T1000 (cell line): ENCODE measurements at regions not wholly inside any gene's neighbourhood (a gene's known extent, or its start where the extent isn't known, plus 50 kb on each side); places are given as distances from the start of the nearest gene placed in this dataset.

ENCODE experiments used
- DNase-seq: peaks from one replicate; lab custom pipeline; 2025; ENCODE audit warnings: mixed read lengths; lab: John Stamatoyannopoulos, UW

DNA sequence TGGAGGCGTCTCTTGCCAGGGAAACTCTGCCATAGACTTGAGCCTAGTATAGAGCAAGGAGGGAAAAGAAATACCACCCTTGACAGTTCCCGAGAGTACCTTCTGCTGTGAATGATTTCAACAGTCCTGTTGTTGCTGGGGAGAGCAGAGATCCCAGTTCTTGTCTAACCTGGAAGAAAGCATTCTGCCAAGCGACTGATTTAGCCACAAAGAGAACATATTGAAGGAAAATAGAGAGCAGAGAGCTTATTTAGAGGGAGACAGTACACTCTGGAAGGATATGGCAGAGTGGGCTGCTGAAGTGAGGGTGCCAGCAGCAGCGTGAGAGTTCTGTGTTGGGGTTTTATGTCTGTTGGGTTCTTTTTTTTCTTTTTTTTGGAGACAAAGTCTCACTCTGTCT is 966.9 kb upstream of the TMEM132C start:
- no peak for DNase-seq

DNA sequence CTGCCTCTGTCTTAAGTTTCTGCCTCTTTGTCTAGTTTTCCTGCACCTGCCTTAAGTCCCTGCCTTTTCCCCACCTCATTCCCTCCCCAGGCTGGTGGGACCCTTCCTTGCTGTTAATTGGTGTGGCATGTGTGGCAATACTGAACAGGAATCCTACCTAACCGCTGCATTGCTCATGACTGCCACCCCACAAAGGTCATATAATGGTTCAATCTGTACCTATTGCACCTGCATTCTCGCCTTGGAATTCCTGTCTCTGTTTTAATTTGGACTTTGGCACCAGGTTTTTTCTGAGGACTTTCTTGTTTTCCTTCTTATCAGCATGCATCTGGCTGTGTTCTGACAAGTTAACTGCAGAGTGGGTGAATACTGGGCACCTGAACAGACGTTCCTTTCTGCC is 966.2 kb upstream of the TMEM132C start:
- DNase-seq: no peak

DNA sequence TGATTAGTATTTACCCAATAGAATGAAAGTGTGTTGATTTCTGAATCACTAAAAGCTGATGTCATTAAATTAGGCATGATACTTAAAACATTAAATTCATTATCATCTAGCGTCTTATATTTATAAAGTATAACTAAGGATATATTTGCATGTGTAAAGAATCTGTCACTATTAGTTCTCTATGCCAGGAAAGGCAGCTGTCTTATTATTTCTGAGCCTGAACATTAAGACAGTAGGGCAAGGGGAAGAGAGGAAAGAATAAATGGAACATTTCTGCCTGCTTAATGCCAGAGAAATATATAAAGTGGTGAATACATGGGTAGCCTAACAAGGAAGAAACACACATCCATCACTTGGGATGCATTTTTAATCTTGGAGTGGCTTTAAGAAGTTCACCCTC is 965.1 kb upstream of the TMEM132C start:
- DNase-seq: no peak

DNA sequence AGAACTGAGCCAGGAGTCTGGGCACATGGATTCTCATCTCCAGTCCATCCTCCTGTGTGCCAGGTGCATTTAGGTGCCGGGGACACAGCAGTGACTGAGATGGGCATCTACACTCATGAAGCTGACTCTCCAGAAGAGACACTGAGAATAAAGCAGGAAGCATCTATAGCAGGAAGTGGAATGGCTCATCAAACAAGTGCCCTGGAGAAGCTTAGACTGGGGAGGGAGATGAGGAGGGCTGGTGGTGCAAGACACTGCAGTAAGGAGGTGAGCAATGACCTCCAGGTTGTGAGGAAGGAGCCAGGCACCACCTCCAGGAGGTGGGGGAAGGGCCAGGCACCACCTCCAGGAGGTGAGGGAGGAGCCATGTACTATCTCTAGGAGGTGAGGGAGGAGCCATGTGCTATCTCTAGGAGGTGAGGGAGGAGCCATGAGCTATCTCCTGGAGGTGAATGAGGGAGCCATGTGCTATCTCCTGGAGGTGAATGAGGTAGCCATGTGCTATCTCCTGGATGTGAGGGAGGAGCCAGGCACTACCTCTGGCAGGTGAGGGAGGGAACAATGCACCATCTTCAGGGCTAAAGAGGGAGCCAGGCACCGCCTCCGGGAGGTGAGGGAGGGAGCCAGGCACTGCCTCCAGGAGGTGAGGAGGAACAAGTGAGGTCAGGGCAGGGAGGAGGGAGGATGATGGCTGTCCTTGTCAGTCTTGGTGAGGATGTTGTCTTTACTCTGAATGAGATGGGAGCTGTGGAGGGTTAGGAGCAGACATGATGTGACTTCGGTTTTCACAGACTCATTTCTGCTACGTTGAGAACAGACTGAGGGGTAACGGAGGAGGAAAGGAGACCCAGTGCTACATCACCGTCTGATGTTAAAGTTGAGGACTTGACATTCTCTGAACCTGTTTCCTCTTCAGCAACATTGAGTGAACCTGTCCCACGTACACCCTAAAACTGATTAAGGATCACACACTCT is 961.9 kb upstream of the TMEM132C start:
- DNase-seq: no peak

DNA sequence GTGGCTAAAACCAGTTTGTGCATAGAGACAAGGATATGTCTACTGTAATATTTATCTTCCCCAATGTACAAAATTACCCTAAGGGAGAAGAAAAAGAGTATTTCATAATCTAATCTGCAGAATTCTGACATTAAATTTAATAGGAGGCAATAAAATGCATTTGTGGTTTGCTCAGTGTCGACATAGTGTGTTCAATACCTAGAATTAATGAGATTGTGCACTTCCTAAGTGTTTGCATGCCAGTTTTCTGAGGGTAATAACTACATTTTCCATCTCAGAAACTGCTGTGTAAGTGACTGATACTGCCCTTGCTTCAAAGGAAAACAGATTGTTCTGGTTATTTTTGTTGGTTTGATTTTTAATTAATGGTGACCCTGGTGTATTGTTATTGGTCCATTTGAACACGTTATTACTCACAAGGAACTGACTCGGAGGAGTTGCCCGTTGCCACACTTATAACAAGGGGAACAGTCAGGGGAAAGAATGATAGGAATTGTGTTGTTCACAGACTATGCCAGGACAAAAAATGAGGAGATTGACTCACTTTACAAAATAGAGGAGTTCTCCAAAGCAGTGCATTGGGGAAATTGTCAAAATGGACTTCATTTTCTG is 960.3 kb upstream of the TMEM132C start:
- no peak for DNase-seq

DNA sequence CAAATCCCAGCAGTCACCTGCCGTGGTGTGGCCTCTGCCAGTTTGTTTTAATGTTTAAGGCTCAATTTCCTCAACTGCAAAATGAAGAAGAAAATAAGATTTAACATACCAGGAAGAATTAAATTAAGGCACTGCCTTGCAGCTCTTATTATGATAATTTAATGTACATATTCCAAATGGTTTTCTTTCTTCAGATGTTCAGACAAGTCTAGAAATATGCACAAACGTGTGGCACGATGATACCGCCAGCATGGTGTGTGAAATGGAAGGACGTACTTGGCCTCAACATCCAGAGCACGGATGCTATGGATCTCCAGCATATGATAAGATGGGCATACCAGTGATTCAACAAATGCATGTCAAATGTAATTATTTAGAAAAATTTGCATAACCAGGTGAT is 959.4 kb upstream of the TMEM132C start:
- no peak for DNase-seq

DNA sequence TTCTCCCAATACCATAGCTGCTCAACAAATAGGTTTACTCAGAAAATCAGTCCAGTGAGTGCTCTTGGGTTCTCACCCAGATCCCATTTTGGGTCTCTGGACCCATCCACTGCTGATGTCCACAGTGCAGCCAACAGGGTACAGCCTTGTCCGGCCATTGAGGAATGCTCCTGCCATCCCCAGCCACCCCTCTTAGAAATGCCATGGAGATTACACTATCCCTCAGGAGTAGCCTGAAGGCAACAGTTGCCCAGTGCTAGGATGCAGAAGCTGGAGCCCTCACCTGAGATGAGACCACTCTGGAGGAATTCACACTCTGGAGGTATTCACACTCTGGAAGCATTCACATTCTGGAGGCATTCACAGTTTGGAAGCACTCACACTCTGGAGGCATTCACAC is 958.8 kb upstream of the TMEM132C start:
- DNase-seq: no peak

DNA sequence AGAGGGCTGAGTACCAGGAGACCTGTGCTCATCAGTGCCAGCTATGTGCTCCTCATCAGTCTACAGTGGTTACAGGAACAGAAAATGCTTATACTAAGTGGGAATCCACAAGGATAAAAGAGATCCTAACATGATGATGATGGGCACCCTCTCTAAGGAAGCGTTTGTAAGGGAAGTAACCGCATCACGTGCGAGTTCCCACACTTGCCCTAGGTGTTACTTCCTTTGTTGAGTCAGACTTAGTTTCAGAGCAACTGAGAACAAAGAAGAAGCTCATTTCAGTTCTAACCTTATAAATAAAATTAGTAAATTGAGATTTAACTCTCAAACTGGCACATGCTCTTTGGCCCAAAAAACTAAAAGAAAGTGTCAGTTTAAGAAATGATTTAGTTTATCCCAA is 956.4 kb upstream of the TMEM132C start:
- DNase-seq: no peak

DNA sequence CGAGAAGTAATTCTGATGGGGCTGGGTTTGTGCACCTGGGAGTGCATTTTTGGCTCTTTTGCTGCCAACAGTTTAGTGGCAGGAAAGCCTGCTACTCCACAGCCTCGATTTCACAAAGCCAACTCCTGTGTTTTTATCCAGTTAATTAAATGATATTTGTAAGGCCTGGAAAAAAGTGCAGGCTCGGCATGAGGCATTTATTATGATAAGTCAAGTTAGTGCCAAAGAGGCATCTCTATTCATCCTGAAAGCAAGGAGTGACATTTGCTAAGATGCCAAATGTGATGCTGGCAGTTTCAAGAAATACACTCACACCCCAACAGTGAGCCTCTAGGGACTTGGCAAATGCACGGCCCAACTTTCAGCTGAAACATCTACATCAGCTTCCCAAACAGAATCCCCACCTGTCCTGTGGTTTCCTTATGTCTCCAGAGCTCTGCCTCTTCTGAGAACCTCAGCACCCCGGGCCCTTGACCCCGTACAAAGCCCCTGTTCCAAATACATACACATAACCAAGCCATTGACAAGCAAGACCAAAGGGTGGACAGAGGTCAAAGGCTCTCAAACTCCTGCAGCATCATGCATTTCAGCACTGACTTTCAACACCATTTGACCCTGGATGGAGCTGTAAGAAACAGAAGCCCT is 955.1 kb upstream of the TMEM132C start:
- no peak for DNase-seq

DNA sequence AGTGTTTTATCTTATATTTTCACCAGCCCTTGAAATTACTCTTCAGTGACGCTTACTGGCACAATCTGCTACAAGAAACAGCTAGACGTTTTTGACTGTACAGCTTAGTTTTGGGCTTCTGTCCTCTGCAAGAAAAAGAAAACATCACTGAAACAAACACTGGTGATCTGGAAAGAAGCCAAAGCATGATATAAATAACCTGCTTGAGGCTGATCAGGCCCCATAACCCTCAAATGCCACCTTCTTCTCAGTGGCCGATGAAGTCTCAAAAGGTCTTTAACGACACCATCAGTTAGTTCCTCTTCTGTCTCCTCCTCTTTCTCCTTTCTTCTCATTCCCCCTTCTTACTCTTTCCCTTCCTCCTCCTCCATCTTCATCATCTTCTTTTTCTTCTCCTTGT is 942.3 kb upstream of the TMEM132C start:
- no peak for DNase-seq

DNA sequence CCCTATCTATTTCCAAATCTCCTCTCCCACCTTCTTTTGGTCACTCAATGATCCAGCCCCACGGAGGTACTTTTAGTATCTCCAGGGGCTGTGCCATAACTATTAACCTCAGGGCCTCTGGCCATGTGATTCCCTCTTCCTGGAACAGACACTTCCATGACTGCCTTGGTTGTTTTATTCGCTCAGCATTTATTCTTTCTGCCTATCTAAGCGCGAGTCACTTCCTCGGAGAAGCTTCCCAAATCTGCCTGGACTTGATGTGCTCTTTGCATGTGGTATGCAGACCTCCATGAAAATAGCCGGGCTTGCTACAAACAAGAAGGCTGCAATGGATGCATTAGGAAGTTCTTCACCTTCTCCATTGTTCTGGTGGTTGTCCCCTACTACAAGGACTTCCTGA is 939.0 kb upstream of the TMEM132C start:
- no peak for DNase-seq

DNA sequence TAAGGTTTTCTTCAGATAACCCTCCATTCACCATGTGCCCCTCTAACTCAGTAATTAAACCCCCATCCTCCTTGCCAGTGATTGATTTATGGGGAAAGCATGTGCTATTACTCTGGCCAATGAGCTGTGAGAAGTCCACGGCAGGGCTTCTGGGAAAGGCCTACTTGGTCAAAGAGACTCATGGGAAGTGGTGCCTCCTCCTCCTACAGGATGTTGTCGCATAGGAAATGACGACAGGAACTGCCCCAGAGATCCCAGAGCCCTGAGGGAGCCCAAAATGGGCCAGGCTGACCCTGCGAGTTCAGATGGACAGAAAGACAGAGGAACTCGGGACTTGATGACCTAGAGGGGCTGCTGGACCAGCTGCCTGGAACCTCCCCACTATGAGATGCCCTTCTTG is 938.1 kb upstream of the TMEM132C start:
- no peak for DNase-seq

DNA sequence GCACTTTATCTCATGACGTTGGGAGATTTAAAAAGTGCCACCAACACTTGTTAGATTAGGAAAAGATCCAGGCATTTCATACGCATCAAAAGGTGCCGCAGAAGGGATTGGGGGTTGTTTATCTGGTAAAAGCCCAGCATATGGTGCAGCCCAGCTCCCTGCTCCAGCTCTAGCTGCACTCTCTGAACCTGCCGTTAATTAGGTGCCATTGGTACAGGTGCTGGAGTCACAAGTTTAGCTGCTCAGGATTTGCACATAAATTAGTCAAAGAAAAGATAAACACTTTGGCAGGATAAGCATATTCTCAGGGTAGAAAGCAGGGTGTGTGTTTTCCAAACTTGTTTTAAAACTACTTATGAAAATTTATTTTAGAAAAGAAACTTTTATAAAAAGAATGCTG is 932.6 kb upstream of the TMEM132C start:
- DNase-seq: no peak

DNA sequence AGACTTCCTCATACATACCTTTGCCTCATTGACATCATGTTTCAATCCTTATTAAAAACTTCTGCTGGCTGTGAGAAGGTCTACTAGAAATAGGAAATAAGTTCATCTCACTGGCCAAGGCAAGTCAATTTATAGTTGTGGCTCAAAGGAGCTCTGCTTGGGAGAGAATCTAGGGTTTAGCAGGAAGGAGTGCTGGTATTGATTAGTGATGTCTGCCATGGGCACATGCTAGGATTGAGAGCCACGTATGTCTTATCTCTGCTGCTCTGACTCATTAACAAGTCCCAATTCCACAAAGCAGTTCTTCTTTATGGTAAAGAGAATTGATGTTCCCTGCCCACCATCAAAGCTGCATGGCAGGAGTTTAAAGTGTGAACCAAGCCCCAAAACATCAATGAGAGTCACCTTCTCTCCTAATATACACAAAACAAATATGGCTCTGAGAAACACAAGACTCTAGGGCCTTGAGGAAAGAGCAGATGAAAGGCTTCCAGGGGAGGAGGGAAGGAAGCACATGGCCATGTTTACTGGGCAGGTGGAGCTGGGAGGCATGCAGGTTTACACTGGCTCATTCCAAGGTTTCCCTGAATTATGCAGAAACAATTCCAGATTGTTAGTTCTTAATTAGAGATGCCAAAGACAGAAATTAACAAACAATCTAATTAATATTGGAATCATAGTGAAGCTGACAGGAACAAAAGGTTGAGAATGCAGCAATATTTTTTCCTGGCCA is 931.9 kb upstream of the TMEM132C start:
- no peak for DNase-seq

DNA sequence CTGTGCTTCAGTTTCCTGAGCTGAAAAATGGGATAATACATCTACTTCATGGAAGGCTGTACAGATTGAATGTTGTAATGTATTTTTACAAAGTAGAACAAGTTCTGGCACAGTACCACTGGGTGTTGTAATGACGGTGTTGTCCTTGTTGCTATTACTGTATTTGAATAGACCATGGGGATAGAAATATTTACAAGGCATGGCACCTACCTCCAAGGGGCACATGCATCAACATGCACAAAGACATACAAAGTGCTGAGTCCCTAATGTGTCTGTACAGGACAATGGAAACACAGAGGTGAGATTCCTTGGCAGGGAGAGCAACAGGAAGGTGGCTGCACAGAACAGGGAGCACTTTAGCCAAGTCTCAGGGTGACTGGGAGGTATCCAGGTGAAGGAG is 930.6 kb upstream of the TMEM132C start:
- DNase-seq: no peak

DNA sequence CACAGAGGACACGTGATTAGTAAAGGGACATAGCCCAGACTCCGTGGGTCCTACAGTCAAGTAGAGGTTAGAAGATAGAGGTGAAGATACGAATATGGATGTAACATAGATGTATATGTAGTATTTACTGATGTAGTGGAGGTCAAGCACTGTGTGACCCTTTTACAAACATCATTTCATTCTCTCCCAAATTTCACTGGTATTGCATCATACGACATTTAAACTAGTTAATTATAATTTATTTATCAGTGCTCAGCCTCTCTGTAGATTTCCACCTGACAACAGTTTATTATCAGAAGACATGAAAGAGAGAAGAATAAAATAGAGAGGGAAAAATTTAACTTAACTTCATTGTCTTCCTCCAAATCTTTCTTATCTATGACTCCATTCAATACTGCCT is 927.9 kb upstream of the TMEM132C start:
- DNase-seq: no peak

DNA sequence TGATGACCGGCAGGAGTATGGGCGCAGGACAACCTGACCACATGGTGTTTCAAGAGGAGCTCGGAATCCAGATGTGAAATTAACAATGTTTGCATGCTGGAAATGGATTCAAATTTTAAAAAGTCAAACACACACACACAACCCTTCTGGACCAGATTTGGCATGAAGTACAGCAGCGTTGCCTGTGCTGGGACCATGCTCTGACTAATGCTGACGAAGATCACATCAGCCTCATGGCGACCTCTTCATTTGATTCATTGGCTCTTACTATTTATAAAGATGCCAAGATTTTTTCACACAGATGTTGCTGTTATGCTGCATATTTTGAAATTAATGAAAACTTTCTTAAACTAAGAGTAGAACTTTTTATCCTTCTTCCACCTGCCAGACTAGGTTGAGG is 926.6 kb upstream of the TMEM132C start:
- DNase-seq: no peak

DNA sequence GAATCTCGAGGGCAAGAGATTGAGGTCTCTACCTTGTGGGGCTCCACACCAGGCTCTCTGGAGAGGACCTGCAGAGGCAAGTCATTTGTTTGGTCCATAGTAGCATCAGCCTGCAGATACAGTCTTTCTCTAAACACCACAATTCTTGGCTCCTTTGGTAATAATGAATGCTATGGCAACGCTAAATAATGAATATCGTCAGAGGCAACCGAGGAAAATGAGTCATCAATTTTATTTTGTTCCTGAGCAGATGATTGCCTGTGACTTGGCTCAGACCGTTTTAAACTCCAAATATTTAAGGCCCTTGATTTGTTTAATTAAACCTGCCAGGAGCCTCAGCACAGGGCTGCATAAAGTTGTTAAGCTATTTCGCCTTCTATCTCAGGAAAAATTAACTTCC is 924.1 kb upstream of the TMEM132C start:
- no peak for DNase-seq

DNA sequence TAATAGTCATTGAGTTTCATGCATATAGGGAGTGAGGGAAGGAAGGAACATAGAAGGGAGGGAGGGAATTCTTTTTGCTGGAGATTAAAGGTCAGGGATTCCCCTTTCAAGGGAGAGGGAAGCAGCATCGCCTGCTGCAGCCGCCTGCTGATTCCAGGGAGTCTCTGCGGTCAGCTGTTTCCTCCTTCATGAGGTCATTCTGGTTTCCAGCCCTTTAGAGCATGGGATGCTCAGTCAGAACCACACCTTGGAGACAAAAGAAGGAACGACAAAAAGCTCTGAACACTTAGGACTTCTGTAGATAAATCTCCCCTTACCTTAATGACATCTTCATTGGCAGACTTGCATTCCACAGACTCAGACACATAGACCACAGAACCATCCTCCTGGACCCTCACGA is 923.0 kb upstream of the TMEM132C start:
- no peak for DNase-seq

DNA sequence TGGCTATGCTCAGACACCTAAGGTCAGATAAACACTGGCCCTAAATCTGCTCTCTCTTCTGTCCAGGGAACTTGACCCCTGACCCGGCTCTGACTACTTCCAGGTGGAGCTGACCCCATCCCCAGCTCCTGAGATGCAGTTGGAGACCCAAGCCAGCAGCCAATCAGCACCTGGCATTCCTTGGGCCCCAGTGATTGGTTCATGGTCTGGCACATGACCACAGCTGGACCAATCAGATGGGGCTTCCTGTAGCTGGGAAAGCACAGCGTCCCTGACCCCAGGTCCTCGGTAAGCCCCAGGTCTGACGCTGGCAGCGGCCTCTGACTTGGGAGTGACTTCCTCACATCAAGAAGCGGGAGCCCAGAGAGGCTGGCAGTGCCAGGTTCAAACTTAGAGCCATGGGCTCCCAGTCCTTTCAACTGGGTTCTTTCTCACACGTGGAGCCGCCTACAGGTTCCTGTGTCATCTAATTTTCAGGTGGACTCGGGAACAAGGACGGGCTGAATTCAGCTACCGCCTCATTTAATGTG is 915.4 kb upstream of the TMEM132C start:
- DNase-seq: no peak

DNA sequence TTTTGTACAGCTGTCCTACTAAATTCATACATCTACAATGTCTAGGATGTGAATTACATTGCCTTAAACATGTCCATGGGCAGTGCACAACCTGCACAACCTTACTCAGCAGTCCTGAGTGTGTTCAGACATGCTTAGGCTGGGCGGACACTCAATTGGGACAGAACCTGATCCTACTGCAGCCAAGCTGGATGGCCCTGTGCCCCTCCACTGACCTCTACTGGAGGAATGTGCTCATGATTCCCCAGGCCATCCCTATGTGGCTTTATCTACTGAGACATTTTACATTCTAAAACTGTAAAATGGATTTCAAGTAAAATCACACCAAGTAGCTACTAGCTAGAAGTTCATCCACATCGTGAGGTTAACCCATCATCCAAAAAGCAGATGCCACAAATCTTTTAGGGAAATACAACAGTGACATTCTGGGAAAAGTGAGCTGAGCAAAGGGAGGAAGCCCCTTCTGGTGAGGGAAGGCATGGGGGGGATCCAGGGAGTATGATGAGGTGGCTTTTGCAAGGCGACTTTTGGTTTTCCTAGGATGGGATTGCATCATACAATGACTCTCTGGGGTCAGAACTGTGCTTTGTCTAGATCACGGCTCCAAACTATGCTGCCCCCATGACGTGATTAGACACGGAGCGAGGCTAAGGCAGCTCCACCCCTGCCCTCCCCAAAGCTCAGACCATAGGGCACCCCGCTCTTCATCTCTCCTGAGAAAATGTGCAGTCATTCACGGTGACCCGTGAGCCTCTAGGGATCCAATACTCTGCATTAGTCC is 911.7 kb upstream of the TMEM132C start:
- DNase-seq: no peak
